Fibroblast of villous mesenchyme (primary cell): ENCODE measurements at regions not wholly inside any gene's neighbourhood (a gene's known extent, or its start where the extent isn't known, plus 50 kb on each side); places are given as distances from the start of the nearest gene placed in this dataset.

Source experiments
- DNase-seq: peaks from one replicate; pipeline ENCODE4 v3.0.0-alpha.2; 2010; ENCODE audit warnings: low read depth
- H3K4me3 ChIP-seq: 2 replicates; pipeline ENCODE4 v1.5.1; 2011; ENCODE audit warnings: low read depth, mild to moderate bottlenecking, low read length
- TF ChIP-seq, protein P1 (sequence below): IDR thresholded peaks from 2 replicates; pipeline ENCODE4 v1.5.1; 2012; ENCODE audit warnings: low read depth, mild to moderate bottlenecking, low read length; ENCODE audit not compliant: insufficient read depth

GRCh38 chr9:93824386-93825294 is 130.5 kb downstream of the BARX1 start:
- TF ChIP-seq, protein P1, sequence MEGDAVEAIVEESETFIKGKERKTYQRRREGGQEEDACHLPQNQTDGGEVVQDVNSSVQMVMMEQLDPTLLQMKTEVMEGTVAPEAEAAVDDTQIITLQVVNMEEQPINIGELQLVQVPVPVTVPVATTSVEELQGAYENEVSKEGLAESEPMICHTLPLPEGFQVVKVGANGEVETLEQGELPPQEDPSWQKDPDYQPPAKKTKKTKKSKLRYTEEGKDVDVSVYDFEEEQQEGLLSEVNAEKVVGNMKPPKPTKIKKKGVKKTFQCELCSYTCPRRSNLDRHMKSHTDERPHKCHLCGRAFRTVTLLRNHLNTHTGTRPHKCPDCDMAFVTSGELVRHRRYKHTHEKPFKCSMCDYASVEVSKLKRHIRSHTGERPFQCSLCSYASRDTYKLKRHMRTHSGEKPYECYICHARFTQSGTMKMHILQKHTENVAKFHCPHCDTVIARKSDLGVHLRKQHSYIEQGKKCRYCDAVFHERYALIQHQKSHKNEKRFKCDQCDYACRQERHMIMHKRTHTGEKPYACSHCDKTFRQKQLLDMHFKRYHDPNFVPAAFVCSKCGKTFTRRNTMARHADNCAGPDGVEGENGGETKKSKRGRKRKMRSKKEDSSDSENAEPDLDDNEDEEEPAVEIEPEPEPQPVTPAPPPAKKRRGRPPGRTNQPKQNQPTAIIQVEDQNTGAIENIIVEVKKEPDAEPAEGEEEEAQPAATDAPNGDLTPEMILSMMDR, result no peak
- DNase-seq, result no peak
- H3K4me3 ChIP-seq, result no peak overlapping the region

DNA sequence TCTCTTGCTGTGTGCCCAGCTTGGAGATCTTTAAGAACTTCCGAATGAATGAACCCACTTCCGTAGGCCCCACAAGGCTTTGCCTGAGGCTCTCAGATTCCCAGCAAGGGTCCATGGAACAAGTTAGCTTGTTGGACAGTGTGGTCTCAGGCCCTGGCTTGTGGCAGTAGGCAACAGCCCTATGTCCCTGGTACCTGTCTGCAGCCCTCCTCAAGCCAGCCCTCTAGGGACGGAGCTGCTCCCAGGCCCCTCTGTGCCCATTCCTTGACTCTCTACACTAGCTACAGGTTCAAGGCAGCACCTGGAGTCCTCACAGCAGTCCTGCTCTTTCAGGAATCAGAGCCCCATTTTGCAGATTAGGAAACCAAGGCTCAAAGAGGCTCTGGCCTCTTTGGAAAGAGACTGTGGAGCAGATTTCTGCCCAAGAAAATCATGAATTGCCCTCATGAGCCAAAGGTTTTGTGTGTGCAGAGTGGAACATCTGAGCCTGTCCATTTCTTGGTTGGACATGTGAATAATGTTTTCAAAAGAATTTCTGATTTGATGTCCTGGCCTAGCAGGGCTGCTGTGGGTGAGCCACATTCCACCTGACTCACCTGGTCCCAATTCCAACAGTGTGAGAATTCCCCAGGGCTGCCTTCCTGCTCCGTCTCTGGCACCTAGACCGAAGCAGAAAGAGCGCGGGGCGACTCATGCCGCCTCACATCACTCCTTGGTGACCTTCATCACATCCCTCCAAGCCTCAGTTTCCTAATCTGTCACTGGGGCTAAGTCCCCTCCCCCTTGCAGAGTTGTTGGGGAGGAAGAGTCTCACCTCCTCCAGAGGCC is 131.7 kb downstream of the BARX1 start:
- TF ChIP-seq, protein P1, result no peak
- no peak overlapping the region for H3K4me3 ChIP-seq
- no peak for DNase-seq

DNA sequence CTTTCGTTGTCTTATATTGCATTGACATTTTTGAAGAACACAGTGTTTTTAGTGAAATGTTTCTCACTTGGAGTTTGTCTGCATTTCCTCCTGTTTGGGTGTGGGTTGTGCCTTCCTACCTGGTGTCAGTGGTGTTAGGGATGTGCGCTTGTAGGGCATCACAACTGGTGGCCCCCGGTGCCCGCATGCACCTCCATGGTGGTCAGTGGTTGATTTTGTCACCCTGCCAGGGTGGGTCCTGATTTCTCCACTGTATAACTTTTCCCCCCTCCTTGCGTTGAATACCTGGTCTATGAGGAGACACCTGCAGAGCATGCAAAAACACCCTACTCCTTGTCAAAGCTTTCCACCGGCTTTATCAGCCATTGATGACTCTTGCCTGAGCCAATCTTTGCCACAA is 132.9 kb downstream of the BARX1 start:
- no peak for DNase-seq
- no peak overlapping the region for H3K4me3 ChIP-seq
- TF ChIP-seq, protein P1, result no peak

DNA sequence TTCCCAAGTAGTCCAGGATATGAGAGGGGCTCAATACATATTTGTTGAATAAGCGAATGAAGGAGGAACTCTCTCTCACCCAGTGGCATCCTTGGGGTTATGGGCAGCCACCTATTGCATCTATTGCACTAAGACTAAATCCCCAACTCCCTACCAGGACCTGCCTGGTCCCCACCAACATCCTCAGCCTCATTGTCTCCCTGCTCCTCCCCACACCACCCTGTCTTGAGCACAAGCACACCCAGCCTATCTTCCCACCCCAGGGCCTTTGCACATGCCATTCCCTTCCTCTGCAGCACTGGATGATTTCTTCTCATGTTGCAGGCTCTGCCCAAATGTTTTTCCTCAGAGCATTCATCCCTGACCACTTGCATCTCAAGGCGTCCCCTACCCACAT is 133.8 kb downstream of the BARX1 start:
- H3K4me3 ChIP-seq, result no peak overlapping the region
- TF ChIP-seq, protein P1, result no peak
- no peak for DNase-seq

- no peak overlapping the region for H3K4me3 ChIP-seq
- TF ChIP-seq, protein P1, result no peak
- DNase-seq, result no peak
These were observed 134.4 kb downstream of the BARX1 start for GRCh38 chr9:93820667-93821306.

GRCh38 chr9:93819905-93820304 is 135.2 kb downstream of the BARX1 start:
- no peak overlapping the region for H3K4me3 ChIP-seq
- no peak for DNase-seq
- TF ChIP-seq, protein P1, result no peak
